ENCODE measurements at regions not wholly inside any gene's neighbourhood (a gene's known extent, or its start where the extent isn't known, plus 50 kb on each side); places are given as distances from the start of the nearest gene placed in this dataset.

DNA sequence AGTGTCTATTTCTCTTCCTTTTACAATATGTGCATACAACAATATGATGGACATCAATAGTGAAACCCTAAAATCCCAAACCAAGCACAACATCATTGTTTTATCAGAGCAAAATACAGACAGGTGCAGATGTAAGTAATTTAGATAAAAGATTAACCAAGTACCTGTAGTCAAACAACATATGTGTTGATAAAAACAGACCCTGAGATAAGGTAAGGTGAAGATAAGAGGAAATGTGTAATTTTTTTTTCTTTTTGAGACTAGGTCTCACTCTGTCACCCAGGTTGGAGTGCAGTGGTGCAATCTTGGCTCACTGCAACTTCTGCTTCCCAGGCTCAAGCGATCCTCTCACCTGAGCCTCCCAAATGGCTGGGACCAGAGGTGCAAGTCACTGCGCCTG, 589.8 kb downstream of the PLCL1 start:
- no peak for DNase-seq (ENCODE audit: insufficient read length, low spot score, missing footprints)
- Histone ChIP-seq H2AFZ (ENCODE audit: low read length) (no peak overlapping the region), H3K79me2 (ENCODE audit: insufficient read depth, low read length) (no peaks in the 10 kb centered on the region), H3K36me3 (ENCODE audit: insufficient read depth, low read length) (no peaks in the 10 kb centered on the region), H3K4me1 (ENCODE audit: insufficient read depth, low read length) (no peaks in the 10 kb centered on the region), H3K27ac (ENCODE audit: low read depth, low read length) (no peak overlapping the region), H4K20me1 (ENCODE audit: insufficient read depth, low read length) (no peaks in the 10 kb centered on the region), H3K4me2 (ENCODE audit: insufficient read depth, low read length) (no peak overlapping the region), H3K4me3 (ENCODE audit: insufficient read depth, low read length) (no peak overlapping the region), H3K9me3 (ENCODE audit: low read depth, low read length) (no peaks in the 10 kb centered on the region), H3K27me3 (ENCODE audit: insufficient read depth, low read length) (no peaks in the 10 kb centered on the region)
- TF ChIP-seq, protein P1, sequence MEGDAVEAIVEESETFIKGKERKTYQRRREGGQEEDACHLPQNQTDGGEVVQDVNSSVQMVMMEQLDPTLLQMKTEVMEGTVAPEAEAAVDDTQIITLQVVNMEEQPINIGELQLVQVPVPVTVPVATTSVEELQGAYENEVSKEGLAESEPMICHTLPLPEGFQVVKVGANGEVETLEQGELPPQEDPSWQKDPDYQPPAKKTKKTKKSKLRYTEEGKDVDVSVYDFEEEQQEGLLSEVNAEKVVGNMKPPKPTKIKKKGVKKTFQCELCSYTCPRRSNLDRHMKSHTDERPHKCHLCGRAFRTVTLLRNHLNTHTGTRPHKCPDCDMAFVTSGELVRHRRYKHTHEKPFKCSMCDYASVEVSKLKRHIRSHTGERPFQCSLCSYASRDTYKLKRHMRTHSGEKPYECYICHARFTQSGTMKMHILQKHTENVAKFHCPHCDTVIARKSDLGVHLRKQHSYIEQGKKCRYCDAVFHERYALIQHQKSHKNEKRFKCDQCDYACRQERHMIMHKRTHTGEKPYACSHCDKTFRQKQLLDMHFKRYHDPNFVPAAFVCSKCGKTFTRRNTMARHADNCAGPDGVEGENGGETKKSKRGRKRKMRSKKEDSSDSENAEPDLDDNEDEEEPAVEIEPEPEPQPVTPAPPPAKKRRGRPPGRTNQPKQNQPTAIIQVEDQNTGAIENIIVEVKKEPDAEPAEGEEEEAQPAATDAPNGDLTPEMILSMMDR (IDR thresholded peaks at IDR 0.05; ENCODE audit: extremely low read depth, low read depth, low read length): no peak

DNA sequence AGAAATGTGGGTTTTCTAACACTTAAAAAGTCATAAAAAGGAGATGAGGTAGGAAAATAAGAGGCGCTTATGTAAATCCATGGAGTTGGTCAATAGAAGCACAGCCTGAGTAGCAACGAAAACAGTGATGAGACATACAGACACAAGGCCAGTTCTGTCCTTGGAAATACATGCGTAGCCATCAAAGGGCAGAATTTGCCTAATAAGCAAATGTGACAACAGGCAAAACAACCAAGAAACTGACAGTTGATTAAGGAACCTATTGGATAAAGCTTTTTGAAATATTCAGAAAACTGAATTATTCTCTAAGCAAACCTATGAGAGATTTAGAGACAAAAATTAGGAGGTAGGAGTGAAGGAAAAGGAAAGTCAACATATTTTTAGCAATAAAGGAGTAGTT, 586.3 kb downstream of the PLCL1 start:
- H3K27ac ChIP-seq (ENCODE audit: low read depth, low read length): no peak overlapping the region
- no peak overlapping the region for H3K4me3 ChIP-seq (ENCODE audit: insufficient read depth, low read length)
- no peaks in the 10 kb centered on the region for H3K9me3 ChIP-seq (ENCODE audit: low read depth, low read length)
- no peak overlapping the region for H2AFZ ChIP-seq (ENCODE audit: low read length)
- no peaks in the 10 kb centered on the region for H3K4me1 ChIP-seq (ENCODE audit: insufficient read depth, low read length)
- no peaks in the 10 kb centered on the region for H3K27me3 ChIP-seq (ENCODE audit: insufficient read depth, low read length)
- no peaks in the 10 kb centered on the region for H4K20me1 ChIP-seq (ENCODE audit: insufficient read depth, low read length)
- TF ChIP-seq, protein P1 (IDR thresholded peaks at IDR 0.05; ENCODE audit: extremely low read depth, low read depth, low read length): no peak
- H3K4me2 ChIP-seq (ENCODE audit: insufficient read depth, low read length): no peak overlapping the region
- no peaks in the 10 kb centered on the region for H3K79me2 ChIP-seq (ENCODE audit: insufficient read depth, low read length)
- no peak for DNase-seq (ENCODE audit: insufficient read length, low spot score, missing footprints)
- H3K36me3 ChIP-seq (ENCODE audit: insufficient read depth, low read length): no peaks in the 10 kb centered on the region

DNA sequence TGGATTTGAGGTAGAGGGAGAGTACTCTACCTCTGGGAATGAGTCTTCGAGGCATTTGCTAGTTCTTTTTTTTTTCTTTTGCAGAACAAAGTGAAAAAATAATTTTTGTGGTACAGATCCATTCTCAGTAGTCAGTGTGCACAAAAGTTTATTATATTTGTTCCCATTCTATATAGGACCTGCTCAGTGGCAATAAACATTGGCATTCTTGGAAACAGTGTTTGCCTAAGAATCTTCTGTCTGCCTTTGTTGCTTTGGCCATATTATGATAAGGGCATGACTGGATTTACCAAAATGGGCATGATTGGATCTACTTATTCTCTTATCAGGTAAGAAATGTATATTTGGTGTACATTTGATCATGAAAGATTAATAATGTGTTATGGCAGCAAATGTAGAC, 583.3 kb downstream of the PLCL1 start:
- no peaks in the 10 kb centered on the region for H4K20me1 ChIP-seq (ENCODE audit: insufficient read depth, low read length)
- no peak overlapping the region for H3K4me3 ChIP-seq (ENCODE audit: insufficient read depth, low read length)
- no peaks in the 10 kb centered on the region for H3K27me3 ChIP-seq (ENCODE audit: insufficient read depth, low read length)
- no peaks in the 10 kb centered on the region for H3K9me3 ChIP-seq (ENCODE audit: low read depth, low read length)
- TF ChIP-seq, protein P1 (IDR thresholded peaks at IDR 0.05; ENCODE audit: extremely low read depth, low read depth, low read length): no peak
- no peak for DNase-seq (ENCODE audit: insufficient read length, low spot score, missing footprints)
- no peak overlapping the region for H2AFZ ChIP-seq (ENCODE audit: low read length)
- H3K4me2 ChIP-seq (ENCODE audit: insufficient read depth, low read length): no peak overlapping the region
- H3K79me2 ChIP-seq (ENCODE audit: insufficient read depth, low read length): no peaks in the 10 kb centered on the region
- H3K36me3 ChIP-seq (ENCODE audit: insufficient read depth, low read length): no peaks in the 10 kb centered on the region
- H3K4me1 ChIP-seq (ENCODE audit: insufficient read depth, low read length): no peaks in the 10 kb centered on the region
- H3K27ac ChIP-seq (ENCODE audit: low read depth, low read length): no peak overlapping the region

DNA sequence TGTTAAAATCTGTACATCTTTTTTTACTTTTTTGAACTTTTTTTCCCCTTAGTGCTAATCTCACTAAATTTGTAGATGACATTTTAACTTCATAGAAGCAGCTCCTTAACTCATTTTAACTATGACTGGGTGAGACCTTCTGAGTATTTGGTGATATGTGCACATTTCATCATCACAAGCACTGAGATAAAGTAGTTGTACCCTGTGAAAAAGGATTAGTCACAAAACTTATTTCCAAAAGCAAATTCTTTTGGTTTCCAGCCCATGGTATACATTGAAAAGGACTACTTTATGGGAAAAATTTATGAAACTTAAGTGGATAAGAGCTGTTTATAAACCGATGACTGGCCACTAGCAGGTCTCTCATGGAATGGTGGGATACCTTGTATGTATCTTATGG, 581.5 kb downstream of the PLCL1 start:
- no peak overlapping the region for H3K4me3 ChIP-seq (ENCODE audit: insufficient read depth, low read length)
- no peak overlapping the region for H3K4me2 ChIP-seq (ENCODE audit: insufficient read depth, low read length)
- H3K36me3 ChIP-seq (ENCODE audit: insufficient read depth, low read length): no peaks in the 10 kb centered on the region
- no peaks in the 10 kb centered on the region for H3K4me1 ChIP-seq (ENCODE audit: insufficient read depth, low read length)
- H2AFZ ChIP-seq (ENCODE audit: low read length): no peak overlapping the region
- H3K9me3 ChIP-seq (ENCODE audit: low read depth, low read length): no peaks in the 10 kb centered on the region
- no peaks in the 10 kb centered on the region for H3K79me2 ChIP-seq (ENCODE audit: insufficient read depth, low read length)
- TF ChIP-seq, protein P1 (IDR thresholded peaks at IDR 0.05; ENCODE audit: extremely low read depth, low read depth, low read length): no peak
- H4K20me1 ChIP-seq (ENCODE audit: insufficient read depth, low read length): no peaks in the 10 kb centered on the region
- DNase-seq (ENCODE audit: insufficient read length, low spot score, missing footprints): peak; percentile 14
- no peak overlapping the region for H3K27ac ChIP-seq (ENCODE audit: low read depth, low read length)
- no peaks in the 10 kb centered on the region for H3K27me3 ChIP-seq (ENCODE audit: insufficient read depth, low read length)
